ENCODE measurements at regions not wholly inside any gene's neighbourhood (a gene's known extent, or its start where the extent isn't known, plus 50 kb on each side); places are given as distances from the start of the nearest gene placed in this dataset.
A peak's percentile ranks its signal among the peaks of the same experiment; 100 is the strongest.

GRCh38 chr2:155404433-155405002 lies 706.0 kb downstream of the KCNJ3 start:
- no peak for DNase-seq (ENCODE audit: low read depth in 2 of 2)

GRCh38 chr2:155393406-155393805 lies 694.9 kb downstream of the KCNJ3 start:
- no peak for DNase-seq (ENCODE audit: low read depth in 2 of 2)

DNA sequence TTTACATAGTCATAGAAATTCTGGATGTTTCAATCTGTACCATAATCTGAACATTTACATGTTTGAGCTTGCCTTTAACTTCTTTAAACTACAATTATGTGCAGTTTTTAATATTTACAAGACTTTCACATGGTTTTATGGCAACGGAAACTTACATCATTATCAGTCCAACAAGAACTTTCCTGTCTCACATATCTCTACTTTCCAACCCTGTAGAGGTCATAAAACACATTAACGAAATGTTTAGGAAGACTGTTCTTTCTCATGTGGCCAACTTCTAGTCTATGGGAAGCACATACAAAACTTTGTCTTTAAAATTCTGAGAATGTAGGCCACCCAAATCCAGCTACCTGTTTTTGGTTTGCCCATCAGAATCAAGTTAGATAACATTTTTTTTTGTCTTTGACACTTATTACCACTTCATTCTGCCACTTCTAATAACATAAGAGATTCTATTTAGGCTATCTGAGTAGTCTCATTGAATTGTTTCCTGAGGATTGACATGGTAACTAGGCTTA lies 693.2 kb downstream of the KCNJ3 start:
- no peak for DNase-seq (ENCODE audit: low read depth in 2 of 2)

- no peak for DNase-seq (ENCODE audit: low read depth in 2 of 2)
Observed at GRCh38 chr2:155389224-155389623, 690.7 kb downstream of the KCNJ3 start.

DNA sequence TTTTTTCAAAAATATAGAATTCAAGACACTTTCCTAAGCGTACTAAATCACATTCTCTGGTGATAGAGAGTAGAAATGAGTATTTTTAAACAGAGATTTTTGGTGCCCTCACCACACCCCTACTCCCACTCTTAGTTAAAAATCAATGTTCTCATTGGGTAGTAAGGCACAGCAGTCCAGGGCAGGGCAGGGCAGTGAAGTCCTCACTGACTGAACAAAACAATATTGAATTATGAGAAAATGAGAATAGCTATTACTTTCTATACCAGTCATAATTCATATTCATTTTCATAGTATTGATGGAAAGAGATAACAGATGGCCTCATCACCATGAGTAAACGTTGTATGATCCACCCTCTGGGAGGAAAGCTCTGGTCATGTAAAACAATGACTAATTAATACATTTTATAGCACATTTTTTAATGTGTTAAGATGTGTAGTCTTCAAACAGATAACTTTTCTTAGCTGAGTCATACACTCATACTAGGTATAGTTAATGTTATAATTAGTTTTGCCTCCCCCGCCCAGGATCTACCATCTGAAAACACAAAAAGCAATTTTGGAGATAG lies 686.1 kb downstream of the KCNJ3 start:
- no peak for DNase-seq (ENCODE audit: low read depth in 2 of 2)

- no peak for DNase-seq (ENCODE audit: low read depth in 2 of 2)
Observed at GRCh38 chr2:155382776-155383175, 684.3 kb downstream of the KCNJ3 start.

DNA sequence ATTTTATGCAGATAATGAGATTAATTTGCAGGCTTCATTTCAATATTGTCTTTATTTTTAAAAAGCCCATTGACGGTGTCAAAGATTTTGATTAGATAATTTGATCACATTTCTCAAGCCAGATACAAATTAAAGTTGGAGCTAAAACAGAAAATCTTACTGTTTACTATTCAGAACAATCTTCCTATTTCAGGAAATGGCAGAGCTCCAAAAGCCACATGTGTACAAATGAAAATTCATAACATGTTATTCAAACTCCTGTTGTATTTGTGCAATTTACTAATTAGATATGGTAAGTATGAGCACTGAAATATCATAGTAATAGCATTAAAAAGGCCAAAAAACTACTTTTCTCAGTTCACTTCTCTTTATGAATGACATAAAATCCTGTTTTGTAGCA lies 682.9 kb downstream of the KCNJ3 start:
- no peak for DNase-seq (ENCODE audit: low read depth in 2 of 2)

GRCh38 chr2:155379494-155379893 lies 681.0 kb downstream of the KCNJ3 start:
- DNase-seq (ENCODE audit: low read depth in 2 of 2), result no peak

DNA sequence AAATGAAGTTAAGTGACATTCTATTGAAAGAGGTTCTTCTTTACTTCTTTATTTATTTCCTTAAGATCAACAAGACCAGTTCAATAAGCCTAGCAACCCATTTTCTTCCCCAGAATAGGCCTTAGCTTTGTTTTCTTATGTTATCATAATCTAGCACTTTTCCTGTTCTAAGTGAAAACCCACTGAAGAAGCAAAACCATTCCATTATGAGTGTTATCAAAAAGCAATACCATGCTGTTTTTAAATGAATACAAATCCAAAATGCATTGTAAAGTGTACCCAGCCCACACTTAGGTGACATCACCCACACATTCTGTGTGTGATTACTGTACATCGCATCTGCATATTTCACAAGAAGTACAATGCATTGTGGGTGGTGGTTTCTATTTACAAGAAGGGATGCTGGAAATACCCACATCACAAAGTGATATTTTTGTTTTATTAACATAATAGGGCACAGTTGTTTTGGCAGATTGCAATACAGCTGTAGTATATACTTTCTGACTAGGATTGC lies 679.5 kb downstream of the KCNJ3 start:
- peak in 1 of 2 donors; percentile 1 for DNase-seq (ENCODE audit: low read depth in 2 of 2)

- peak; percentile 37 to 46 for DNase-seq (ENCODE audit: low read depth in 2 of 2)
Observed at GRCh38 chr2:155377266-155377680, 678.8 kb downstream of the KCNJ3 start.

DNA sequence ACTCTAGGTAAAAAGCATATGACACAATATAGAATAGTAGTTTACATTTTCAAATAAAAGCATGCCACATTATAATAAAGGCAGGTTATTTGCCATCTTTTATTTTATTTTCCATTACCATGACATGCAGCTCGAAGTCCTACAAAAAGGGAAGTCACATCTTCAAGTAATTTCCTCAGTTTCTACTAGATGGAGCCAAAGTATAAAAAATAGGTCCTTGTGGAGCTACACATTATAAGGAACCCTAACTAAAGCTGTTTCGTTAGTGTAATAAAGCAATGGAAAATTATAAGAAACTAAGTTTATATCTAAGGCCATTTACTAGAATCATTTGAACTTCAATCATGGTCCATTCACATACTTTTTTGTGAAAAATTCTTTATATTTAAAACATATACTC lies 674.5 kb downstream of the KCNJ3 start:
- peak in 1 of 2 donors; percentile 21 for DNase-seq (ENCODE audit: low read depth in 2 of 2)

DNA sequence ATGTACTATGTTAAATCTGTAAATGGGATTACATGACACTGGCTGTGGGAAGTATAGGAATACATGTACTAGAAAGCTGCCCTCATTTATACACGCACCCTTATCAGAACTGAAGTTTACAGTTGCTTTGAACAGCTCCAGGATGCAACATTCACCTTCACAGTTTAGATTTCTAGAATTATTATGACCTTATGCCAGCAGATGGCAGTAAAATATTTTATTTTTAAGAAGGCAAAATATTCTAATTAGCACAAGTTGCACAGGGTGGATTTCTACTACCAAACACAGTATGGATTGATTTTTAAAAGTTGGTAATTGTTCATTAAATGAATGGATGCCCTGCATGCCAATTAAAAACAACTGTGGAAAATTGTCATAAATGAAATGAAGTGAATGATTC lies 670.4 kb downstream of the KCNJ3 start:
- DNase-seq (ENCODE audit: low read depth in 2 of 2), result peak; percentile 4 to 20

DNA sequence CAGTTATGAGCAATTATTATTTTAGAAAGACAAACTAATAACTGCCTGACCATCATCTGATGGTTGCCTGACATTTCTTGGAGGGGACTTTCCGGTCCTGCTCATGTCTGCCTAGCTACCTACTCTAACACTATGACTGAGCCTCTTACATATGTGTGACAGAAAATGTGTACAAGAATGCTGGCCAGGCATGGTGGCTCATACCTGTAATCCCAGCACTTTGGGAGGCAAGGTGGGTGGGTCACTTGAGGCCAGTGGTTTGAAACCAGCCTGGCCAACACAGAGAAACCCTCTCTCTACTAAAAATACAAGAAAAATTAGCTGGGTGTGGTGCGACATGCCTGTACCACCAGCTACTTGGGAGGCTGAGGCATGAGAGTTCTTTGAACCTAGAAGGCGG lies 666.3 kb downstream of the KCNJ3 start:
- no peak for DNase-seq (ENCODE audit: low read depth in 2 of 2)

DNA sequence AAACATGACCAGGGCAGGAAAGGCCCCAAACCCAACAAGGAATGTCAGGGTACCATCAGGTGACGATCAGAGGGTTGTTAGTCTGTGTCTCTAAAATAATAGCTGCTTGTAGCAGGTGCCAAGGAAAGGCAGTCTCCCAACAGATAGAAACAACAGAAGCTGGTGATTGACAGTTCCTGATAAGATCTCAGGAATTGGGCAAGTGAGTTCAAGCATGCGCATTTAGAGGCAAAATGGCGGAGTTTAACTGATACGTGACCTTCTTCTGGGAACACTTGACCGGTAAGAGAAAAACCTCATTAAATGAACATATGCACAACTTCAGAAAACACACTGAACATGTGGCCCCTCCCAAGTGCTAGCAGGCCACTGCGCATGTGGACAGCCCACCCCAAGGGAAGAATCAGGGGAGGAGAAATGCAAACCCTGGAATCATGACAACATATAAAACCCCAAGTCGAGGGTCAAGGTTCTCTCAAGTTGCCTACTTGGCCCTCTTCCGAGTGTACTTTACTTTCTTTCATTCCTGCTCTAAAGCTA lies 664.9 kb downstream of the KCNJ3 start:
- DNase-seq (ENCODE audit: low read depth in 2 of 2), result no peak

DNA sequence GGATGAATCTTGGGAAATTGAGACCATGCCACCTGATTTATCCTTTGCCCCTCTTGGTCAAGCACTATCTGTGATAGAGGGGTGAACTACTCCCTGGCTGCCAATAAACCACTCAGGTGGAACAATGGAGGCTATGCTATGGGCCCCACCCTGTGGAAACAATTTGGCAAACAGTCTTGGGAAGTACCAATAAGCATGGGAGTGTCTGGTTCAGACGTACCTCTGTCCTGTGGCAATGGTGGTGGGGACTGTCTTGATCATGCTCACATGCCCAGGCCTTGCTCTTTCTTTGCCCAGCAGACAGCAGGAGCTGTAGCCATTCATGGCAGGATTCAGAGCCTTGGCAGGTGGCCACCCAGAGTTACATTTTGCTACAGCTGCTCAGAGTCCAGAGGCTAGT lies 658.7 kb downstream of the KCNJ3 start:
- DNase-seq (ENCODE audit: low read depth in 2 of 2), result no peak

DNA sequence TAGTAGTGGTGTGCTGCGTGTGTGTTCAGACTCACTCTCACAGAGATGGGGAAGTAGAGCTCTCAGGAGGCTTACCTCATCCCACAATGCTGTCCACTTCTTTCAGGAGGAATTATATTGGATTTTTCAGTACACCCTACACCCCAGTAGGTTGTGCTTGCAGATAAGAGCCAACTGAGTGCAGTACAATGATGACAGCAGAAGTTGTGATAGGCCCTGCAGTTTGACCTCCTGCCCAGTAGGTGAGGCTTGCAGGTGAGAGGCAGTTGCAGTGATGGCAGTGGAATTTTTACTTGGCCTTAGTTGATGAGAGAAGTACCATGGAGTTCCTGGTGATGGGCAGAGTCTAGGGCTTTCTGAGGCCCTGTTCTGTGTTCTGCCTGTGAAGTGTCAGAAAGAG lies 657.8 kb downstream of the KCNJ3 start:
- no peak for DNase-seq (ENCODE audit: low read depth in 2 of 2)

DNA sequence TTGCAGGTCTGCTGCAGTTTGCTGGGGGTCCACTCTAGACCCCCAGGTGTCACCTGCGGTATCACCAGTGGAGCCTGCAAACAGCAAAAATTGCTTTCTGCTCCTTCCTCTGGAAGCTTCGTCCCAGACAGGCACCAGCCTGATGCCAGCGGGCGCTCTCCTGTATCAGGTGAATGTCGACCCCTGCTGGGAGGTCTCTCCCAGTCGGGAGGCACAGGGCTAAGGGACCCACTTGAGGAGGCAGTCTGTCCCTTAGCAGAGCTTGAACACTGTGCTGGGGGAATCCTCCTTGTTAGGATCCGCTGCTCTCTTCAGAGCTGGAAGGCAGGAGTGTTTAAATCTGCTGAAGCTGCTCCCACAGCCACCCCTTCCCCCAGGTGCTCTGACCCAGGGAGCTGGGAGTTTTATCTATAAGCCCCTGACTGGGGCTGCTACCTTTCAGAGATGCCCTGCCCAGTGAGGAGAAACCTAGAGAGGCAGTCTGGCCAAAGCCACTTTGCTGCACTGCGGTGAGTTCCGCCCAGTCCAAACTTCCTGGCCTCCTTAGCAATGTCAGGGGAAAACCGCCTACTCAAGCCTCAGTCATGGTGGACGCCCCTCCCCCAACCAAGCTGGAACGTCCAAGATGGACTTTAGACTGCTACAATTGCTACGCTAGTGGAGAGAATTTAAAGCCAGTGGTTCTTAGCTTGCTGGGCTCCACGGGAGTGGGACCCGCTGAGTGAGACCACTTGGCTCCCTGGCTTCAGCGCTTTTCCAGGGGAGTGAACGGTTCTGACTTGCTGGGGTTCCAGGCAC lies 652.5 kb downstream of the KCNJ3 start:
- DNase-seq (ENCODE audit: low read depth in 2 of 2), result no peak

- DNase-seq (ENCODE audit: low read depth in 2 of 2), result no peak
Observed at GRCh38 chr2:155332016-155332415, 633.5 kb downstream of the KCNJ3 start.

- no peak for DNase-seq (ENCODE audit: low read depth in 2 of 2)
Observed at GRCh38 chr2:155320236-155320635, 621.7 kb downstream of the KCNJ3 start.

- no peak for DNase-seq (ENCODE audit: low read depth in 2 of 2)
Observed at GRCh38 chr2:155318710-155319109, 620.2 kb downstream of the KCNJ3 start.

DNA sequence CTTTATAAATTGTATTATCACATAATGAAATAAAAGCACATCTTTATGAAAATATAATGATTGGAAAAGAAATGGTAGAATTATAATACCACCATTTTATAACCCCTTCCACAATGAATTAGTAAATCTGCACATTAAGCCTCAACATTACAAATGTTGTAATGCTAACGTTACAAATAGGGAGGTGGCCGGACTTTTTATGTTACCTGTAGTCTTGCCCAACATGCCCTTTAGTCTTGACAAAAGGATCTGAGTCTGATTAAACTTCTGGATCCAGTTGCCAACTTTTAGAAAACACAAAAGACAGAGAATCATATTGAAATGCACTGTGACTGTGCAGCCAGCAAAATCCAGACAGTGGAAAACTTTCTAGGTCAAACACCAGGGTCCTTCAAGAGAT lies 617.3 kb downstream of the KCNJ3 start:
- no peak for DNase-seq (ENCODE audit: low read depth in 2 of 2)

- DNase-seq (ENCODE audit: low read depth in 2 of 2), result peak; percentile 4 to 31
Observed at GRCh38 chr2:155310589-155310988, 612.1 kb downstream of the KCNJ3 start.

All from lung microvascular endothelial cell (primary cell).